GM23248 (cell line): ENCODE measurements at regions not wholly inside any gene's neighbourhood (a gene's known extent, or its start where the extent isn't known, plus 50 kb on each side); places are given as distances from the start of the nearest gene placed in this dataset.

Experiments used
- DNase-seq: peaks from one replicate; pipeline ENCODE4 v3.0.0-alpha.2; 2015
- H2AFZ ChIP-seq: fragments of 200-600 bp; sonication (generic); 2 replicates; pipeline ENCODE4 v1.6.1; 2016; ENCODE audit warnings: antibody characterized with exemption
- H3F3A ChIP-seq: fragments of 200-600 bp; sonication (generic); 2 replicates; pipeline ENCODE4 v1.6.1; 2016; ENCODE audit warnings: mild to moderate bottlenecking, antibody characterized with exemption, mixed run types; ENCODE audit not compliant: insufficient read depth
- H3K27ac ChIP-seq: fragments of 200-600 bp; sonication (generic); 2 replicates; pipeline ENCODE4 v1.5.1; 2016; ENCODE audit warnings: mild to moderate bottlenecking
- H3K27me3 ChIP-seq: fragments of 200-600 bp; sonication (generic); replicated peaks from 2 replicates; pipeline ENCODE4 v1.6.1; 2016; ENCODE audit warnings: mild to moderate bottlenecking; ENCODE audit not compliant: insufficient read depth
- H3K36me3 ChIP-seq: fragments of 200-600 bp; sonication (generic); 2 replicates; pipeline ENCODE4 v1.6.1; 2016; ENCODE audit warnings: low read depth, mild to moderate bottlenecking
- H3K4me1 ChIP-seq: fragments of 200-600 bp; sonication (generic); 2 replicates; pipeline ENCODE4 v1.6.1; 2016; ENCODE audit warnings: mild to moderate bottlenecking; ENCODE audit not compliant: insufficient read depth
- H3K4me2 ChIP-seq: fragments of 200-600 bp; sonication (generic); one replicate; pipeline ENCODE4 v1.6.1; 2016; ENCODE audit warnings: mild to moderate bottlenecking; ENCODE audit not compliant: unreplicated experiment
- H3K4me3 ChIP-seq: fragments of 200-600 bp; sonication (generic); 2 replicates; pipeline ENCODE4 v1.5.1; 2016; ENCODE audit warnings: mild to moderate bottlenecking
- H3K79me2 ChIP-seq: fragments of 200-600 bp; sonication (generic); 2 replicates; pipeline ENCODE4 v1.6.1; 2016; ENCODE audit warnings: mild to moderate bottlenecking; ENCODE audit not compliant: insufficient read depth
- H3K9ac ChIP-seq: fragments of 200-600 bp; sonication (generic); 2 replicates; pipeline ENCODE4 v1.6.1; 2016; ENCODE audit warnings: mild to moderate bottlenecking
- H3K9me2 ChIP-seq: fragments of 200-600 bp; sonication (generic); 2 replicates; pipeline ENCODE4 v1.6.1; 2016; ENCODE audit warnings: mixed run types, mild to moderate bottlenecking, moderate library complexity; ENCODE audit not compliant: insufficient read depth
- H3K9me3 ChIP-seq: fragments of 200-600 bp; sonication (generic); one replicate; pipeline ENCODE4 v1.6.1; 2017; ENCODE audit warnings: low read depth
- H4K20me1 ChIP-seq: fragments of 200-600 bp; sonication (generic); 2 replicates; pipeline ENCODE4 v1.6.0; 2016; ENCODE audit not compliant: insufficient read depth
- EZH2 ChIP-seq: fragments of 200-600 bp; sonication (generic); IDR thresholded peaks from 2 replicates; pipeline ENCODE4 v1.6.1; 2018; ENCODE audit warnings: antibody characterized with exemption, mild to moderate bottlenecking; ENCODE audit not compliant: insufficient read depth, poor library complexity, severe bottlenecking
- EZH2phosphoT487 ChIP-seq: fragments of 200-600 bp; sonication (generic); IDR thresholded peaks from 2 replicates; pipeline ENCODE4 v1.6.1; 2018; ENCODE audit warnings: antibody characterized with exemption, moderate library complexity, mild to moderate bottlenecking, low read depth; ENCODE audit not compliant: insufficient read depth
- WGBS, 2 experiments: methylation state at CpG; one replicate each; pipeline ENCODE4 v1.1.6; 2015 to 2017; ENCODE audit warnings: low lambda C conversion rate in 2 of 2, low coverage in 1 of 2; ENCODE audit errors: missing lambda C conversion rate in 2 of 2; 5-methylcytosine and 5-hydroxymethylcytosine counted together
- in situ Hi-C: fragments of 300-500 bp; cut with MboI; formaldehyde crosslinking; loops from 2 replicates; pipeline ENCODE4 v1.15.0; 2020

- no peaks in the 10 kb centered on the region for H3F3A ChIP-seq
- H3K9me3 ChIP-seq: no peaks in the 10 kb centered on the region
- WGBS, 2 experiments: 16 to 19% methylated on average over 7 of the region's 7 CpGs
- no peaks in the 10 kb centered on the region for H3K4me1 ChIP-seq
- no peak overlapping the region for H3K4me2 ChIP-seq
- no peak for TF ChIP-seq EZH2
- no peak for TF ChIP-seq EZH2phosphoT487
- no peak overlapping the region for H3K9ac ChIP-seq
- H4K20me1 ChIP-seq: no peaks in the 10 kb centered on the region
- no peaks in the 10 kb centered on the region for H3K36me3 ChIP-seq
- H2AFZ ChIP-seq: no peak overlapping the region
- in situ Hi-C loops: no loop called here
- H3K27me3 ChIP-seq: no peaks in the 10 kb centered on the region
- no peaks in the 10 kb centered on the region for H3K79me2 ChIP-seq
- DNase-seq: peak; percentile 46
- H3K4me3 ChIP-seq: no peak overlapping the region
- H3K27ac ChIP-seq: no peak overlapping the region
- H3K9me2 ChIP-seq: no peaks in the 10 kb centered on the region
Observed at GRCh38 chr10:128178302-128178958, 52.2 kb upstream of the MKI67 start.

- in situ Hi-C loops: no loop called here
- 18 to 21% methylated on average over 8 of the region's 8 CpGs for WGBS, 2 experiments
- Histone ChIP-seq H3K79me2 (no peaks in the 10 kb centered on the region), H4K20me1 (no peaks in the 10 kb centered on the region), H3K27ac (no peak overlapping the region), H3K9ac (no peak overlapping the region), H3K36me3 (no peaks in the 10 kb centered on the region), H3F3A (no peaks in the 10 kb centered on the region), H2AFZ (no peak overlapping the region), H3K27me3 (no peaks in the 10 kb centered on the region), H3K4me3 (no peak overlapping the region), H3K9me2 (no peaks in the 10 kb centered on the region), H3K4me1 (no peaks in the 10 kb centered on the region), H3K4me2 (no peak overlapping the region), H3K9me3 (no peaks in the 10 kb centered on the region)
- TF ChIP-seq EZH2: no peak
- no peak for TF ChIP-seq EZH2phosphoT487
- DNase-seq: no peak
Observed at GRCh38 chr10:128180843-128181242, 54.6 kb upstream of the MKI67 start.

GRCh38 chr10:128185627-128186026 lies 59.4 kb upstream of the MKI67 start:
- H3K4me3 ChIP-seq: no peak overlapping the region
- H2AFZ ChIP-seq: no peak overlapping the region
- no peak overlapping the region for H3K4me2 ChIP-seq
- no peaks in the 10 kb centered on the region for H3K9me2 ChIP-seq
- no peaks in the 10 kb centered on the region for H3F3A ChIP-seq
- H3K27ac ChIP-seq: no peak overlapping the region
- no peaks in the 10 kb centered on the region for H3K27me3 ChIP-seq
- H3K36me3 ChIP-seq: no peaks in the 10 kb centered on the region
- no peak for DNase-seq
- H4K20me1 ChIP-seq: no peaks in the 10 kb centered on the region
- no peaks in the 10 kb centered on the region for H3K79me2 ChIP-seq
- TF ChIP-seq EZH2phosphoT487: no peak
- TF ChIP-seq EZH2: no peak
- in situ Hi-C loops: no loop called here
- 3 to 21% methylated on average over 1 of the region's 1 CpG for WGBS, 2 experiments
- no peaks in the 10 kb centered on the region for H3K9me3 ChIP-seq
- H3K4me1 ChIP-seq: no peaks in the 10 kb centered on the region
- no peak overlapping the region for H3K9ac ChIP-seq

- Histone ChIP-seq H3K79me2 (no peaks in the 10 kb centered on the region), H3K4me3 (no peak overlapping the region), H4K20me1 (no peaks in the 10 kb centered on the region), H3K9ac (no peak overlapping the region), H3K9me2 (no peaks in the 10 kb centered on the region), H3K36me3 (no peaks in the 10 kb centered on the region), H3F3A (no peaks in the 10 kb centered on the region), H3K27ac (no peak overlapping the region), H3K4me2 (no peak overlapping the region), H3K4me1 (no peaks in the 10 kb centered on the region), H3K27me3 (no peaks in the 10 kb centered on the region), H2AFZ (no peak overlapping the region), H3K9me3 (no peaks in the 10 kb centered on the region)
- DNase-seq: no peak
- WGBS, 2 experiments: 4 to 5% methylated on average over 17 of the region's 17 CpGs
- TF ChIP-seq EZH2 (no peak), EZH2phosphoT487 (no peak)
- in situ Hi-C loops: no loop called here
Observed at GRCh38 chr10:128186959-128187787, 61.0 kb upstream of the MKI67 start.
